HG02798 (cell line): ENCODE measurements at regions not wholly inside any gene's neighbourhood (a gene's known extent, or its start where the extent isn't known, plus 50 kb on each side); places are given as distances from the start of the nearest gene placed in this dataset.
"Not testable (repeated sequence)": the region's sequence is repeated elsewhere in the genome, so short reads cannot be mapped to it uniquely, and the experiment has no call there.

Experiments
- ATAC-seq: cut with Tn5 transposase; IDR thresholded peaks from one replicate; pipeline ENCODE4 v1.9.1; 2021; ENCODE audit warnings: mild to moderate bottlenecking; ENCODE audit not compliant: unreplicated experiment, poor library complexity

GRCh38 chr4:115228851-115229250 is 115.4 kb upstream of the NDST4 start:
- ATAC-seq = no peak

- no peak for ATAC-seq
These were observed 108.6 kb upstream of the NDST4 start for GRCh38 chr4:115222061-115222460.

GRCh38 chr4:115219862-115220261 is 106.4 kb upstream of the NDST4 start:
- no peak for ATAC-seq

- no peak for ATAC-seq
These were observed 106.0 kb upstream of the NDST4 start for GRCh38 chr4:115219315-115219860.

- ATAC-seq = no peak
These were observed 102.5 kb upstream of the NDST4 start for GRCh38 chr4:115215935-115216334.

- ATAC-seq = no peak
These were observed 100.3 kb upstream of the NDST4 start for GRCh38 chr4:115213716-115214115.

GRCh38 chr4:115201042-115201330 is 87.6 kb upstream of the NDST4 start:
- ATAC-seq = no peak

- ATAC-seq = not testable (repeated sequence)
These were observed 87.0 kb upstream of the NDST4 start for GRCh38 chr4:115200201-115201041.

GRCh38 chr4:115194612-115195011 is 81.2 kb upstream of the NDST4 start:
- not testable (repeated sequence) for ATAC-seq

GRCh38 chr4:115190529-115190928 is 77.1 kb upstream of the NDST4 start:
- no peak for ATAC-seq

GRCh38 chr4:115187136-115187535 is 73.7 kb upstream of the NDST4 start:
- no peak for ATAC-seq

- ATAC-seq = not testable (repeated sequence)
These were observed 66.1 kb upstream of the NDST4 start for GRCh38 chr4:115179438-115180062.

- ATAC-seq = not testable (repeated sequence)
These were observed 65.3 kb upstream of the NDST4 start for GRCh38 chr4:115178687-115179086.

- ATAC-seq = no peak
These were observed 57.8 kb upstream of the NDST4 start for GRCh38 chr4:115171220-115171619.

GRCh38 chr4:115165503-115165902 is 52.1 kb upstream of the NDST4 start:
- ATAC-seq = no peak
